ENCODE measurements at regions not wholly inside any gene's neighbourhood (a gene's known extent, or its start where the extent isn't known, plus 50 kb on each side); places are given as distances from the start of the nearest gene placed in this dataset.

GRCh38 chr20:4073852-4074741 lies 58.7 kb upstream of the RNF24 start:
- dilution Hi-C loops (cut with HindIII; ENCODE audit: low sequenced_read_pairs, unreplicated experiment) (no loop called here), in situ Hi-C loops (cut with MboI; ENCODE audit: low sequenced_read_pairs) (no loop called here), intact Hi-C loops (cut with micrococcal nuclease) (loop anchor here (2.0 to 5.0 kb wide), 2 partner anchors 187 to 287 kb away; partner anchors contain the start of genes CENPB and PANK2)
- Histone ChIP-seq H4K20me1 (ENCODE audit: insufficient read depth, low read length) (no peaks in the 10 kb centered on the region; the same call in 1 of the 2 replicates), H3K9me3 (ENCODE audit: control insufficient read depth, insufficient read depth, low read length) (peaks cover 3% of the 10 kb centered on the region), H3K4ac (ENCODE audit: low read depth, low read length) (peak overlapping the region; percentile 41), H2BK20ac (ENCODE audit: low read depth, low read length) (peak overlapping the region; percentile 24; the same call in 1 of the 2 replicates), H3K4me1 (ENCODE audit: control insufficient read depth, insufficient read depth, low read length) (peaks cover 20% of the 10 kb centered on the region), H3K36me3 (ENCODE audit: control insufficient read depth, insufficient read depth, low read length) (no peaks in the 10 kb centered on the region), H3K27me3 (ENCODE audit: control insufficient read depth, insufficient read depth, low read length) (no peaks in the 10 kb centered on the region), H2AFZ (replicated peaks; ENCODE audit: low read length, poor library complexity) (no peak overlapping the region), H3K56ac (ENCODE audit: extremely low read depth, insufficient read depth, low read length) (no peak overlapping the region), H4K91ac (ENCODE audit: insufficient read depth, low read depth, low read length) (no peak overlapping the region), H4K8ac (ENCODE audit: low read depth in 2 of 2, low read length in 2 of 2) (no peak overlapping the region), H3K79me1 (ENCODE audit: low read depth in 1 of 2, low read length in 2 of 2) (peaks cover 0 to 13% of the 10 kb centered on the region in 2 experiments; a peak in 2 of 4 replicates), H3K23ac (ENCODE audit: low read depth, low read length) (no peak overlapping the region), H2BK5ac (ENCODE audit: low read depth, low read length, poor library complexity, severe bottlenecking) (no peak overlapping the region), H3K9me1 (ENCODE audit: insufficient read depth, low read length) (peaks cover 17% of the 10 kb centered on the region), H3K14ac (replicated peaks; ENCODE audit: low read depth, low read length) (no peak overlapping the region), H3K9ac (ENCODE audit: low read depth, low read length) (no peak overlapping the region), H3K18ac (ENCODE audit: low read depth, low read length) (no peak overlapping the region), H3K4me3 (ENCODE audit: insufficient read depth, low read depth, low read length) (no peak overlapping the region), H2AK9ac (replicated peaks; ENCODE audit: low read depth, low read length, poor library complexity) (no peak overlapping the region), H2BK120ac (ENCODE audit: low read depth, low read length) (peak overlapping the region; percentile 0; the same call in 1 of the 2 replicates), H2AK5ac (ENCODE audit: low read depth, low read length) (peak overlapping the region; percentile 70; the same call in 1 of the 2 replicates), H2BK15ac (ENCODE audit: low read depth, low read length) (peak overlapping the region; percentile 68; the same call in 2 of the 3 replicates), H3K4me2 (ENCODE audit: low read depth, low read length) (no peak overlapping the region), H3K27ac (ENCODE audit: insufficient read depth, low read length) (no peak overlapping the region), H4K5ac (ENCODE audit: low read depth, low read length) (no peak overlapping the region)
- WGBS, 2 experiments (ENCODE audit: extremely low coverage in 2 of 2, insufficient read length in 1 of 2) = 100% methylated on average over 1 of the region's 6 CpGs; no CpG with 5 or more reads in 1 of the 2 experiments
- POLR2A ChIA-PET (ENCODE audit: unreplicated experiment) = interaction anchor here (0.5 kb wide), 1 partner anchor 186 kb away, joined by 3 read pairs; no protein-coding TSS in a partner anchor
- ATAC-seq (ENCODE audit: low read depth) (no peak), DNase-seq (no peak)
- no peak for TF ChIP-seq CEBPB (IDR thresholded peaks at IDR 0.05; ENCODE audit: low read depth, low read length)
- no peak for TF ChIP-seq MAZ (IDR thresholded peaks at IDR 0.05; ENCODE audit: borderline replicate concordance, low read depth, low read length)
- TF ChIP-seq NFE2L2 (IDR thresholded peaks at IDR 0.05; ENCODE audit: low read depth, low read length) = no peak
- TF ChIP-seq MXI1 (IDR thresholded peaks at IDR 0.05; ENCODE audit: borderline replicate concordance, low read depth, low read length) = no peak
- TF ChIP-seq BHLHE40 (IDR thresholded peaks at IDR 0.05; ENCODE audit: low read depth, low read length) = no peak
- TF ChIP-seq MAFK (IDR thresholded peaks at IDR 0.05; ENCODE audit: low read depth, low read length) = no peak
- TF ChIP-seq RAD21 (IDR thresholded peaks at IDR 0.05; ENCODE audit: low read length) = no peak
- CTCF ChIA-PET = interaction anchor here (1.3 kb wide), 1 partner anchor 288 kb away, joined by 3 read pairs; the partner anchor contains the start of gene CENPB
- no TSS peak for BruUV-seq (replicated peaks)
